ENCODE measurements at regions not wholly inside any gene's neighbourhood (a gene's known extent, or its start where the extent isn't known, plus 50 kb on each side); places are given as distances from the start of the nearest gene placed in this dataset.

GRCh38 chr3:94543161-94543560, 480.3 kb downstream of the NSUN3 start:
- no peak overlapping the region for H3K27ac Mint-ChIP-seq
- peaks cover 3% of the 10 kb centered on the region for H3K9me3 Mint-ChIP-seq
- no peak overlapping the region for H3K4me3 Mint-ChIP-seq
- H3K27me3 Mint-ChIP-seq = no peaks in the 10 kb centered on the region
- no peaks in the 10 kb centered on the region for H3K36me3 Mint-ChIP-seq
- DNase-seq (ENCODE audit: low spot score in 2 of 2) (no peak), ATAC-seq (ENCODE audit: low read depth) (no peak)
- H3K4me1 Mint-ChIP-seq = no peaks in the 10 kb centered on the region

- H3K27me3 Mint-ChIP-seq = no peaks in the 10 kb centered on the region
- no peaks in the 10 kb centered on the region for H3K4me1 Mint-ChIP-seq
- DNase-seq (ENCODE audit: low spot score in 2 of 2) (no peak), ATAC-seq (ENCODE audit: low read depth) (no peak)
- H3K36me3 Mint-ChIP-seq = no peaks in the 10 kb centered on the region
- no peak overlapping the region for H3K27ac Mint-ChIP-seq
- H3K9me3 Mint-ChIP-seq = peaks cover 5% of the 10 kb centered on the region
- H3K4me3 Mint-ChIP-seq = no peak overlapping the region
These were observed 481.4 kb downstream of the NSUN3 start for GRCh38 chr3:94544131-94544789.

- ATAC-seq (ENCODE audit: low read depth) = no peak
- Mint-ChIP-seq H3K27ac (no peak overlapping the region), H3K27me3 (no peaks in the 10 kb centered on the region), H3K4me3 (no peak overlapping the region), H3K4me1 (no peaks in the 10 kb centered on the region), H3K36me3 (no peaks in the 10 kb centered on the region), H3K9me3 (peaks cover 7% of the 10 kb centered on the region)
- no peak for DNase-seq (ENCODE audit: low spot score in 2 of 2)
These were observed 485.9 kb downstream of the NSUN3 start for GRCh38 chr3:94548581-94549316.

GRCh38 chr3:94561094-94561493, 498.2 kb downstream of the NSUN3 start:
- no peak overlapping the region for H3K4me3 Mint-ChIP-seq
- no peak overlapping the region for H3K27ac Mint-ChIP-seq
- H3K4me1 Mint-ChIP-seq = no peaks in the 10 kb centered on the region
- ATAC-seq (ENCODE audit: low read depth) = no peak
- no peaks in the 10 kb centered on the region for H3K27me3 Mint-ChIP-seq
- DNase-seq (ENCODE audit: low spot score in 2 of 2) = no peak
- no peaks in the 10 kb centered on the region for H3K36me3 Mint-ChIP-seq
- H3K9me3 Mint-ChIP-seq = peaks cover 2% of the 10 kb centered on the region

GRCh38 chr3:94564247-94564646, 501.4 kb downstream of the NSUN3 start:
- no peak overlapping the region for H3K27ac Mint-ChIP-seq
- ATAC-seq (ENCODE audit: low read depth) (no peak), DNase-seq (ENCODE audit: low spot score in 2 of 2) (no peak)
- no peaks in the 10 kb centered on the region for H3K4me1 Mint-ChIP-seq
- H3K36me3 Mint-ChIP-seq = no peaks in the 10 kb centered on the region
- H3K9me3 Mint-ChIP-seq = peaks cover 5% of the 10 kb centered on the region
- no peaks in the 10 kb centered on the region for H3K27me3 Mint-ChIP-seq
- no peak overlapping the region for H3K4me3 Mint-ChIP-seq

- H3K27ac Mint-ChIP-seq = no peak overlapping the region
- no peaks in the 10 kb centered on the region for H3K36me3 Mint-ChIP-seq
- peaks cover 5% of the 10 kb centered on the region for H3K9me3 Mint-ChIP-seq
- H3K4me1 Mint-ChIP-seq = no peaks in the 10 kb centered on the region
- DNase-seq (ENCODE audit: low spot score in 2 of 2) = no peak
- H3K27me3 Mint-ChIP-seq = no peaks in the 10 kb centered on the region
- ATAC-seq (ENCODE audit: low read depth) = no peak
- H3K4me3 Mint-ChIP-seq = no peak overlapping the region
These were observed 505.2 kb downstream of the NSUN3 start for GRCh38 chr3:94568041-94568440.

- Mint-ChIP-seq H3K4me1 (no peaks in the 10 kb centered on the region), H3K27ac (no peak overlapping the region), H3K9me3 (peaks cover 3% of the 10 kb centered on the region), H3K4me3 (no peak overlapping the region), H3K36me3 (no peaks in the 10 kb centered on the region), H3K27me3 (no peaks in the 10 kb centered on the region)
- DNase-seq (ENCODE audit: low spot score in 2 of 2) (no peak), ATAC-seq (ENCODE audit: low read depth) (no peak)
These were observed 510.5 kb downstream of the NSUN3 start for GRCh38 chr3:94573337-94573736.

GRCh38 chr3:94587291-94587690, 524.4 kb downstream of the NSUN3 start:
- Mint-ChIP-seq H3K9me3 (peaks cover 8% of the 10 kb centered on the region), H3K4me1 (no peaks in the 10 kb centered on the region), H3K36me3 (no peaks in the 10 kb centered on the region), H3K27me3 (no peaks in the 10 kb centered on the region), H3K27ac (no peak overlapping the region), H3K4me3 (no peak overlapping the region)
- ATAC-seq (ENCODE audit: low read depth) (no peak), DNase-seq (ENCODE audit: low spot score in 2 of 2) (no peak)

GRCh38 chr3:94593526-94594150, 530.8 kb downstream of the NSUN3 start:
- no peak overlapping the region for H3K27ac Mint-ChIP-seq
- no peaks in the 10 kb centered on the region for H3K4me1 Mint-ChIP-seq
- DNase-seq (ENCODE audit: low spot score in 2 of 2) (no peak), ATAC-seq (ENCODE audit: low read depth) (no peak)
- H3K4me3 Mint-ChIP-seq = no peak overlapping the region
- H3K9me3 Mint-ChIP-seq = peaks cover 5% of the 10 kb centered on the region
- no peaks in the 10 kb centered on the region for H3K27me3 Mint-ChIP-seq
- H3K36me3 Mint-ChIP-seq = no peaks in the 10 kb centered on the region

GRCh38 chr3:94596141-94596540, 533.3 kb downstream of the NSUN3 start:
- Mint-ChIP-seq H3K9me3 (peaks cover 10% of the 10 kb centered on the region), H3K36me3 (no peaks in the 10 kb centered on the region), H3K27ac (no peak overlapping the region), H3K4me3 (no peak overlapping the region), H3K27me3 (no peaks in the 10 kb centered on the region), H3K4me1 (no peaks in the 10 kb centered on the region)
- ATAC-seq (ENCODE audit: low read depth) = no peak
- DNase-seq (ENCODE audit: low spot score in 2 of 2) = no peak

GRCh38 chr3:94596887-94597566, 534.2 kb downstream of the NSUN3 start:
- H3K36me3 Mint-ChIP-seq = no peaks in the 10 kb centered on the region
- peaks cover 13% of the 10 kb centered on the region for H3K9me3 Mint-ChIP-seq
- no peak overlapping the region for H3K4me3 Mint-ChIP-seq

GRCh38 chr3:94607778-94608177, 544.9 kb downstream of the NSUN3 start:
- ATAC-seq (ENCODE audit: low read depth) (no peak), DNase-seq (ENCODE audit: low spot score in 2 of 2) (no peak)
- Mint-ChIP-seq H3K27ac (no peak overlapping the region), H3K4me1 (no peaks in the 10 kb centered on the region), H3K36me3 (no peaks in the 10 kb centered on the region), H3K9me3 (no peaks in the 10 kb centered on the region), H3K27me3 (no peaks in the 10 kb centered on the region), H3K4me3 (no peak overlapping the region)

More at GRCh38 chr3:94596887-94597566, 534.2 kb downstream of the NSUN3 start:
- H3K27ac Mint-ChIP-seq = no peak overlapping the region
- H3K27me3 Mint-ChIP-seq = no peaks in the 10 kb centered on the region
- ATAC-seq (ENCODE audit: low read depth) (no peak), DNase-seq (ENCODE audit: low spot score in 2 of 2) (no peak)
- no peaks in the 10 kb centered on the region for H3K4me1 Mint-ChIP-seq

- Mint-ChIP-seq H3K4me3 (no peak overlapping the region), H3K9me3 (no peaks in the 10 kb centered on the region), H3K4me1 (no peaks in the 10 kb centered on the region), H3K36me3 (no peaks in the 10 kb centered on the region), H3K27me3 (no peaks in the 10 kb centered on the region), H3K27ac (no peak overlapping the region)
- DNase-seq (ENCODE audit: low spot score in 2 of 2) = no peak
- no peak for ATAC-seq (ENCODE audit: low read depth)
These were observed 547.0 kb downstream of the NSUN3 start for GRCh38 chr3:94609908-94610307.

GRCh38 chr3:94611596-94611995, 548.7 kb downstream of the NSUN3 start:
- no peak for DNase-seq (ENCODE audit: low spot score in 2 of 2)

More at GRCh38 chr3:94611596-94611995, 548.7 kb downstream of the NSUN3 start:
- H3K9me3 Mint-ChIP-seq = no peaks in the 10 kb centered on the region
- H3K4me1 Mint-ChIP-seq = no peaks in the 10 kb centered on the region
- no peak for ATAC-seq (ENCODE audit: low read depth)
- no peak overlapping the region for H3K4me3 Mint-ChIP-seq
- no peaks in the 10 kb centered on the region for H3K36me3 Mint-ChIP-seq
- H3K27me3 Mint-ChIP-seq = no peaks in the 10 kb centered on the region
- H3K27ac Mint-ChIP-seq = no peak overlapping the region
